DMS 273 treated with DMSO at 0.1 percent for 48 hours (cell line): ENCODE measurements at regions not wholly inside any gene's neighbourhood (a gene's known extent, or its start where the extent isn't known, plus 50 kb on each side); places are given as distances from the start of the nearest gene placed in this dataset.
"Not testable (repeated sequence)": the region's sequence is repeated elsewhere in the genome, so short reads cannot be mapped to it uniquely, and the experiment has no call there.

Experiments used
- DNase-seq: peaks from one replicate; lab custom pipeline; 2025; lab: John Stamatoyannopoulos, UW

- not testable (repeated sequence) for DNase-seq
Observed at GRCh38 chr6:49097664-49098063, 365.4 kb downstream of the MMUT start.

DNA sequence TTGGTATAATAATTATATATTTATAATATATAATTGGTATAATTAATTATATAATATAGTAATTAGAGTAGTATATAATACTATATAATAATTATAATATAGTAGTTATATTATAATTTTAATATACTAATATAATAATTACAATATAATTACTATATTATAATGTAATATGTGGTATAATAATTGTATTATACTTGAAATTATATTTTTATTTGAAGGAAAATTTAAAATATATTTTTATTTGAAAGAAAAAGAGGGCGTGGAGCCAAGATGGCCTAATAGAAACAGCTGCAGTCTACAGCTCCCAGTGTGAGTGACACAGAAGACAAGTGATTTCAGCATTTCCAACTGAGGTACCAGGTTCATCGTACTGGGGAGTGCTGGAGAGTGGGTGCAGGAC, 365.9 kb downstream of the MMUT start:
- DNase-seq = no peak

- no peak for DNase-seq
Observed at GRCh38 chr6:49088631-49089030, 374.4 kb downstream of the MMUT start.

DNA sequence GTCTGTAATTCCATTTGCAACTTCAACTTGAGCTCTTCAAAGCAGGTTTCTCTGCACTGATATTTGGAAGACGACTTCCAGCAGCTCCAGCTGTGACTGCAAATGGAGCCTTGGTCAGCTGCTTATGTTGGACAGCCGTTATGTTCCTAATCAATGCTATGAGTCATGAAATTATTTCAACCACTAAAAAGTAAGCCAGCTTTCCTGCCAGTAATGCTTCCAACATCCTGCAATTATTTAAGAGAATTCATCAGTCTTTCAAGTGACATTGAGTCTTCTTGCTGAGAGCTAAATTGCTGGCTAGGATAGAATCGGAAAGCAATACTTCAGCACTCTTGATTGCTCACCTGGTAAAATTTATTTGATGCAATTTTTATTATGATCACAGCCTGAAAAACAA, 375.7 kb downstream of the MMUT start:
- no peak for DNase-seq

DNA sequence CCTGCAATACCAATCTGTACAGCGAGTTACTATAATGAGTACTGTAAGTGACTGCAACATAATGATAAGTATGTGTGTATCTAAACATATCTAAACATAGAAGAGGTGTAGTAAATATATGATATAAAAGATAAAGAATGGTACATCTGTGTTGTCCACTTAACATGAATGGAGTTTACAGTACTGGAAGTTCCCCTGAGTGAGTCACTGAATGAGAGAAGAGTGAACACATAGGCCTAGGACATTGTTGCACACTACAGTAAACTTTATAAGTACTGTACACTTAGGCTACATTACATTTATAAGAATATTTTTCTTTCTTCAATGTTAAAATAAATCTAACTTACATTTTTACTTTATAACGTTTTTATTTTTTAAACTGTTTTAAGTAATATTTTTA, 380.4 kb downstream of the MMUT start:
- DNase-seq = no peak

- DNase-seq = no peak
Observed at GRCh38 chr6:49072885-49073620, 390.0 kb downstream of the MMUT start.

GRCh38 chr6:49072146-49072545, 390.9 kb downstream of the MMUT start:
- DNase-seq = no peak

DNA sequence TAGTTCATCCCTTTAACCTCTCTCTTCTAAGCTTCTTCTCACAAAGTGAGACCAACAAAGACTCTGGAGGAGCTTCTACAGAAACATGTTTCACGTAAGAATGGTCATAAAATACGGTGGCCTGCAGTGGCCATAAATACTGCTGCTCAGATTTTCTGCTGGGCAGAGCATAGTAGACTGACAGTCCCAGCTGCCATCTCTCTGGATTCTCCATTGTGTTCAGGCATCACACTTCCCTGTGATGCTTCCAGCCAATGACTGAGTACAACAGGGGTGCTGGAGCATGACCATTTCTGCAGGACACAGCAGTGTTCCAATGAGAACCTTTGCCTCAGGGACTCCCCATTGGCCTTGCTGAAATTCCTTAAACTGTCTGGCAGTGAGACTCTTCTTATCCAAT, 392.6 kb downstream of the MMUT start:
- no peak for DNase-seq

GRCh38 chr6:49054311-49054710, 408.7 kb downstream of the MMUT start:
- DNase-seq = no peak

GRCh38 chr6:49052901-49053300, 410.2 kb downstream of the MMUT start:
- no peak for DNase-seq

- DNase-seq = no peak
Observed at GRCh38 chr6:49051281-49051680, 411.8 kb downstream of the MMUT start.

DNA sequence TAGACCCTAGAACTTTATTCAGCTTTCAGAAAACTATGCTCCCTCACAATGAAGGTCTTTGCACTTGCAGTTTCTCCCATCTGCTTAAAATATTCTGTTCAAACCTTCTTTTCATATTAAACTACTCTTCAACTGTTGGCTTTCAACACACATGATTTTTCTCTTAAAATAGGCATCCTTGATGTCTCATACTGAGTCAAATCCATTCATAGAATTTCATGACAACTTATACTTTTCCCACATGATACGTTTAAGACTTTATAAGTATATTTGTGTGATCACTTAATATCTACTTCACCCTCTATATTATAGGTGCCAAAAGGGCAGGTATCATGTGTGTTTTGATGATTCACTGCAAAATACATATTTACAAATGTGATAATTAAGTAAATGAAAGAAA, 412.5 kb downstream of the MMUT start:
- DNase-seq = no peak

DNA sequence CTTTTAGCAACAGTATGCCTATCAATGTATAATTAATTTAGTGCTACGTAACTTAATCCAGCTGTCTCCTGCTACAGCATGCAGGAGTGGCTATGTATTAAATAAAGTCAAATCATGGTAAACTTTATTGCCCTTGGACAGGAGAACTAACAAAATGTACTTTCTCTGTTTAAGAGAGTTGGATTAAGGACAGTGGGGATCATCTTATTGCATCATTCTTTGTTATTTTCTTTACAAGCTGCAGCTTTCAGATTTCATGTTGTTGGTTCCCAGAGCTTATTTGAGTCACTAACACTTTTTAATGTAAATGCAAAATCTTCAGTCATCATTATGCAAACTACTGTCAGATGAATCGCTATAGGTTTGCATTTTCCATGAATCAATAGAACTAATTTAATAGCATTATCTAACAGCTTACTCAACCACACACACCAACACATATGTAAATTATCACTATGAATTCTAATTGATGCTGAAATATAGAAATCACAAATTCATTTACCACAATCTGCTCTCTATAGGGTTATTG, 424.7 kb downstream of the MMUT start:
- no peak for DNase-seq

DNA sequence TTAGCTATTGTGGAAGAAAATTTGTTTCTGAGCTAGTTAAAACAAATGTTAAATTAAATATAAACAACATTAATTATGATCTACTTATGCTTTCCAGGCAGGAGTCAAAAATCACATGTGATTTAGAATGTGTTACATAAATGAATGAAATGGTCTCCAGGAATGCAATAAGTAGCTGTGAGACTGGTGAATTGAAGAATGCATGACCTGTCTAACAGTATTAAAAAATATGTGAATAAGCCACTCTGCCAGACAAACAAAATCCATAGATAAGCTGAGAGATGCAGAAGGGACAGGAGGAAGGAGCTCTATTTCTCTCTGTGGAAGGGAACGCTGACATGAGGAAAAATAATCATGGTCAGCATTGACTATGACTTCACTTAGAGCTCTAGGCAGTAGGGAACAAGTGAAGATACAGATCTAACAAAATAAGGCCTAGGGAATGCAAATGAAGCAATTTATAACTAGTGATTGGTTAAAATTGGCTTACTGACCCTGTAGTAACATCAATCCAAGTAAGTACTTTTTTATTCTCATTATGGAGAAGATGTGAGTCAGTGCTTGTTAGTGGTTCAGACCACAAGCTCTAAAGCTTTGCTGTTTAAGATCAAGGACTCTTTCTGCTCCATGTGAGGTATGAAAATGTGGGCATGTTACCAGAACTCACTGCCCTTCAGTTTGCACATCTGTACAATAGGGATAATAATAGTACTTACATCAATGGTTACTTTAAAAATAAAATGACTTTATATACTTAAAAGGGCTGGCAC, 432.6 kb downstream of the MMUT start:
- DNase-seq = no peak

GRCh38 chr6:49027644-49028043, 435.4 kb downstream of the MMUT start:
- no peak for DNase-seq

DNA sequence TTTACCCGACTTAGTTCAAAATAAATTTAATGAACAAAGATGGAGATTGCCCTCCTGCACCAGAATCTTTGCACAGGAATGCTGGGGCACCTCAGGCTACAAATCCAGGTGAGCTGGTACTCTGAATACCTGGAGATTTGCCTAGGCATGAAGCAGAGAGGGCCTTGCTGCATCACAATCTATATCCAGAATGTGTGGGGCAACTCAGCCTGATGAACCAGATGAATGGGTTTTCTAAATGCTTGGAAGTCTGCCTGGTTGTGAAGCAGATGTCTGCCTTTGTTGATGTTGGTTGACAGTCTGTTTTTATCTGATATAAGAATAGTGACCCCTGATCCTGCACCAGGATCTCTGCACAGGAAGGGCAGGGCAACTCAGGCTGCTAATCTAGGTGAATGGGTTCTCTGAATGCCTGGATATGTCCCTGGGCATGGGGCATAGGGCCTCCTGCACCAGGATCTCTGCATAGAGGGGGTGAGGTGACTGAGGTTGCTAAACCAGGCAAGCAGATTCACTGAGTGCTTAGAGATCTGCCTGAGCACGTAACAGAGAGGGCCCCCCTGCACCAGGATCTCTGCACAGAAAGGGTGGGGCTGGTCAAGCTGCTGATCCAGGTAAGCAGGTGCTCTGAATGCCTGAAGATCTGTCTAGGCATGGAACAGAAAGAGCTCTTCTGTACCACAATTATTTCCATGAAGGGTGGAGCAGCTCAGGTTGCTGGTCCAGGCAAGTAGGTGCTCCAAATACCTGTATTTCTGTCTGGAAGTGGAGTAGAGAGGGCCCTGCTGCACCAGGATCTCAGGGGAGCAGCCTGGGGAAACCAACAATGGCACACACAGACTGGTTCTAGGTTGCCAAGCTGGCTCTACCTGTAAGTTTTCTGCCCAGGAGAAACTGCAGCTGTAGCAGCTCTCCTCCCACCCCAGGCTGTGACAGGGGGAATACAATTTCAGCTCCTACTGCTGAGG, 437.5 kb downstream of the MMUT start:
- DNase-seq = no peak

DNA sequence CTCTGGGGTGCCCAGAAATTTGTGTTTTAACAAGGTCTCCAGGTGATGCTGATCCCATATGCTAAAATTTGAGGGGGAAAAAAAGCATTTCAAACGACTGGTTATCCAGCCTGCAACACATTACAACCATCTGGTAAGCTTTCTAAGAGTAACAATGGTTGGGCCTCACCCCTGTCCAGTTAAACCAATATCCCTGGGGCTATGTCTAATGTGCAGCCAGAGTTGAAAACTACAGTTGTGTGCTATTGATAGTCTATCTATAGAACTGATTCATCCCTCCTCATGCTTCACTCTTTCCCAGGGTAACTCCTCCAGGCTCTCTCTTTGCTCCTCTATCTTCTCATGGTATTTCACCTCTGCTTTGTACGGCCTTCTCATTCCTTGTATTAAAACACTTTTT, 458.3 kb downstream of the MMUT start:
- no peak for DNase-seq

DNA sequence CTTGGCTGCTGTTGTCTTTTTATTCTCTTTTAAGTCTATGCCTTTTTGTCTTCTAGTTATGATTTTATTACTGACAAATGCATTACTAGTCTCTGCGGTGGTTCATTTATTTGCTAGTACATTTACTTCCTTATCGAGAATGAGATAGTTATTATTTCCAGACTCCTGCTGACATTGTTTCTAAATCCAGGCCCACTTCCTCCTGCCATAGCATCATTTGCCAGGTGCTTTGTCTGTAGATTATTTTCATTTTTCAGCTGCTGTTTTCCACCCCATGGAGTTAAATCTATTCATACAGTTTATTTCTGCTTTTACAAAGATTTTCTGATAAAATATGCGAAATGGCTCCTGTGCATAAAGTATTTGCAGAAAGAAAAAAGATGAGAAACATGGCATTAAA, 459.7 kb downstream of the MMUT start:
- no peak for DNase-seq

- DNase-seq = no peak
Observed at GRCh38 chr6:49001856-49002541, 461.1 kb downstream of the MMUT start.

DNA sequence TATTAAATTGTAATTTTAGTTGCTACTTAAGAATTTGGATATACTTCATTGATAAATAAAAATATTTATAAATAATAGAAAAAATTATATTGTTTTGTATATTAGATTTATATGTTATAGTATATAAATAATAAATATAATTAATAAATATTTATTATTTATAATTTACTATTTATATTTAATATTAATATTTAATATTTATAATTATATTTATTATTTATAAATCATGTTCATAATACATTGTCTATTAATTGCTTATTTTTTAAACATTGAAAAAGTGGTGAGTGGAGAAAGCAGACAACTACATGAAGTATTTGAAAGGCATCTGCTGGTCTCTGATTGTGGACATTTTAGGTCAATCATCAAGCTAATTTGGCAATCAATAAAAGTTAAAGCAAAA, 464.5 kb downstream of the MMUT start:
- DNase-seq = no peak

DNA sequence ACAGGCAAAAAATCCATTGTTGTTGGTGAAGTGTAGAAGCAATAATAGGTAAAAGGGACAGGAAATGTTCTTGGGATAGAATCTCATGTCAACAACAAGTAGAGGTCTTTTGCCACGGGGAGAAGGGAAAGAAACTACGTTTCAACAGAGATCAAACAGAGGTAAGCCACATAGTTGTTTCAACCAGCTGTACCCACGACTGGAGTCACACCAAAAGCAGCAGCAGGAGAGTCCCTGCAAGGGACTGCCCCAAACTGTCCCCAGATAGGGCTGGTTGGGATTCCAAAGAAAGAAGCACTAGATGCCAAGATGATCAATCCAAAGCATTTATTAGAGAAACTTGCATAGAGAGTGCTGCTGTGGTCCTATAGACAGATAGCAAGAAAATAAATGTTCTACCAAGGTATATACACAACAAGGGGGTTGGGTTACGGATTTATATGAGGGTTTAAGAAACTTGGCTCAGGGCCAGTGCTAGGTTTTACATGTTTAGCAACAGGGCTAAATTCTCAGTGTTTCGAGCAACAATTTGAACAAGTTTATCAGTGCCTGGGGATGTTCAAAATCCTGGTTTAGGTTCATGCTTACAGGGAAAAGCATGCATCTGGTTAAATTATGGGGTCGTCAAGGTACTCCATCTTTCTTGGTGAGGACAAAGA, 466.5 kb downstream of the MMUT start:
- DNase-seq = no peak
